Neural progenitor cell (in vitro differentiated cells): ENCODE measurements at regions not wholly inside any gene's neighbourhood (a gene's known extent, or its start where the extent isn't known, plus 50 kb on each side); places are given as distances from the start of the nearest gene placed in this dataset.

Experiments used
- CTCF ChIP-seq: fragments of 200-600 bp; sonication (generic); IDR thresholded peaks from 2 replicates; pipeline ENCODE4 v1.5.1; 2017; ENCODE audit warnings: antibody characterized with exemption, mild to moderate bottlenecking
- EZH2 ChIP-seq: fragments of 200-600 bp; sonication (generic); IDR thresholded peaks from 2 replicates; pipeline ENCODE4 v1.6.1; 2017; ENCODE audit warnings: antibody characterized with exemption, mild to moderate bottlenecking, moderate library complexity
- EZH2phosphoT487 ChIP-seq: fragments of 200-600 bp; sonication (generic); IDR thresholded peaks from 2 replicates; pipeline ENCODE4 v1.6.1; 2017; ENCODE audit warnings: antibody characterized with exemption

DNA sequence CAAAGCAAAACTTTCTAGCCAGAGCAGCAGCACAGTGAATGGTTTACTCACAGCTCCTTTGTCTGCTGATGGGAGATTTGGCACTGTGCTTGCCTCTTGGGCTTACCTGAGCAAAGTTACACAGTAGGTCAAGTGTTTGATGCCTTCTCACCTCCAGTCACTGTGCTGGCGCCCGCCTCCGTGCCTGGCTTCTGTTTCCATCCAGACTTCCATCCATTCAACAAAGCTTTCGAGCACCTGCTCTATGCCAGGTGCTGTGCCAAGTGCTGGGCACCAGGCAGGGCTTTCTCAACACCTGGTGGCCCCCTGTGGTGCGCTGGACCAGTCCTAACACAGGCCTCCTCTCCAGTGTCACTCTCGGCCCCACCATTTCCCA, 199.2 kb upstream of the EEA1 start:
- no peak for TF ChIP-seq CTCF
- TF ChIP-seq EZH2: no peak
- no peak for TF ChIP-seq EZH2phosphoT487
